Neural progenitor cell (in vitro differentiated cells): ENCODE measurements at regions not wholly inside any gene's neighbourhood (a gene's known extent, or its start where the extent isn't known, plus 50 kb on each side); places are given as distances from the start of the nearest gene placed in this dataset.
"Not testable (repeated sequence)": the region's sequence is repeated elsewhere in the genome, so short reads cannot be mapped to it uniquely, and the experiment has no call there.

Source experiments
- DNase-seq: peaks from one replicate; pipeline ENCODE4 v3.0.0-alpha.2; 2016; ENCODE audit warnings: low spot score
- H2AFZ ChIP-seq: fragments of 200-600 bp; sonication (generic); replicated peaks from 2 replicates; pipeline ENCODE4 v1.6.1; 2016; ENCODE audit warnings: antibody characterized with exemption
- H3F3A ChIP-seq: fragments of 200-600 bp; sonication (generic); 2 replicates; pipeline ENCODE4 v1.6.1; 2016; ENCODE audit warnings: antibody characterized with exemption, low read depth
- H3K27ac ChIP-seq: fragments of 200-600 bp; sonication (generic); 2 replicates; pipeline ENCODE4 v1.5.1; 2016; ENCODE audit warnings: mild to moderate bottlenecking
- H3K27me3 ChIP-seq: fragments of 200-600 bp; sonication (generic); 2 replicates; pipeline ENCODE4 v1.6.1; 2016; ENCODE audit warnings: mild to moderate bottlenecking, moderate library complexity
- H3K36me3 ChIP-seq: fragments of 200-600 bp; sonication (generic); 2 replicates; pipeline ENCODE4 v1.5.1; 2016
- H3K4me1 ChIP-seq: fragments of 200-600 bp; sonication (generic); 2 replicates; pipeline ENCODE4 v1.6.1; 2016; ENCODE audit warnings: mixed run types
- H3K4me2 ChIP-seq: fragments of 200-600 bp; sonication (generic); 2 replicates; pipeline ENCODE4 v1.6.1; 2016
- H3K4me3 ChIP-seq: fragments of 200-600 bp; sonication (generic); 2 replicates; pipeline ENCODE4 v1.5.1; 2016
- H3K79me2 ChIP-seq: fragments of 200-600 bp; sonication (generic); 2 replicates; pipeline ENCODE4 v1.6.1; 2016; ENCODE audit warnings: low read depth
- H3K9ac ChIP-seq: fragments of 200-600 bp; sonication (generic); 2 replicates; pipeline ENCODE4 v1.6.1; 2016
- H3K9me3 ChIP-seq: fragments of 200-600 bp; sonication (generic); 2 replicates; pipeline ENCODE4 v1.5.1; 2016; ENCODE audit warnings: low read depth
- H4K20me1 ChIP-seq: fragments of 200-600 bp; sonication (generic); 2 replicates; pipeline ENCODE4 v1.6.1; 2016; ENCODE audit warnings: low read depth
- H3K27ac Mint-ChIP-seq: 3 replicates; pipeline ENCODE4 v1.8.0; 2021; ENCODE audit warnings: mixed read lengths
- H3K27me3 Mint-ChIP-seq: 2 replicates; pipeline ENCODE4 v1.8.0; 2022; ENCODE audit warnings: low read depth, mild to moderate bottlenecking, inconsistent platforms, moderate library complexity, mixed read lengths; ENCODE audit not compliant: insufficient read depth
- H3K36me3 Mint-ChIP-seq: 3 replicates; pipeline ENCODE4 v1.8.0; 2021; ENCODE audit warnings: mixed read lengths
- H3K4me1 Mint-ChIP-seq: 3 replicates; pipeline ENCODE4 v1.8.0; 2021; ENCODE audit warnings: mixed read lengths
- H3K4me3 Mint-ChIP-seq: 3 replicates; pipeline ENCODE4 v1.8.0; 2021; ENCODE audit warnings: mild to moderate bottlenecking, moderate library complexity, mixed read lengths
- H3K9me3 Mint-ChIP-seq: 3 replicates; pipeline ENCODE4 v1.8.0; 2020; ENCODE audit warnings: mixed read lengths
- CTCF ChIP-seq: fragments of 200-600 bp; sonication (generic); IDR thresholded peaks from 2 replicates; pipeline ENCODE4 v1.5.1; 2017; ENCODE audit warnings: antibody characterized with exemption, mild to moderate bottlenecking
- EZH2 ChIP-seq: fragments of 200-600 bp; sonication (generic); IDR thresholded peaks from 2 replicates; pipeline ENCODE4 v1.6.1; 2017; ENCODE audit warnings: antibody characterized with exemption, mild to moderate bottlenecking, moderate library complexity
- EZH2phosphoT487 ChIP-seq: fragments of 200-600 bp; sonication (generic); IDR thresholded peaks from 2 replicates; pipeline ENCODE4 v1.6.1; 2017; ENCODE audit warnings: antibody characterized with exemption

GRCh38 chr15:75114796-75115195 is 86.9 kb upstream of the C15orf39 start:
- no peaks in the 10 kb centered on the region for H3K4me1 Mint-ChIP-seq
- Histone ChIP-seq H3K36me3 (no peaks in the 10 kb centered on the region), H3K79me2 (no peaks in the 10 kb centered on the region), H3K27ac (no peak overlapping the region), H3F3A (no peaks in the 10 kb centered on the region), H4K20me1 (no peaks in the 10 kb centered on the region), H2AFZ (no peak overlapping the region), H3K27me3 (no peaks in the 10 kb centered on the region), H3K4me2 (no peak overlapping the region), H3K4me1 (no peaks in the 10 kb centered on the region), H3K9me3 (peaks cover 6% of the 10 kb centered on the region), H3K4me3 (no peak overlapping the region), H3K9ac (no peak overlapping the region)
- H3K4me3 Mint-ChIP-seq: no peak overlapping the region
- DNase-seq: no peak
- TF ChIP-seq CTCF (no peak), EZH2 (no peak), EZH2phosphoT487 (no peak)
- H3K27me3 Mint-ChIP-seq: peaks cover 2% of the 10 kb centered on the region
- no peak overlapping the region for H3K27ac Mint-ChIP-seq
- H3K36me3 Mint-ChIP-seq: peaks cover 14% of the 10 kb centered on the region
- peaks cover 19% of the 10 kb centered on the region for H3K9me3 Mint-ChIP-seq

- not testable (repeated sequence) for H3K27ac ChIP-seq, H3K27ac Mint-ChIP-seq, DNase-seq, H4K20me1 ChIP-seq, H3K4me2 ChIP-seq, H3K9ac ChIP-seq, H3K9me3 ChIP-seq, H3K27me3 ChIP-seq, H3K79me2 ChIP-seq, H3K4me1 Mint-ChIP-seq, H3K36me3 ChIP-seq, H3F3A ChIP-seq, H2AFZ ChIP-seq, H3K27me3 Mint-ChIP-seq, H3K4me1 ChIP-seq, H3K4me3 Mint-ChIP-seq, H3K4me3 ChIP-seq
- Mint-ChIP-seq H3K36me3 (peaks cover 14% of the 10 kb centered on the region), H3K9me3 (peaks cover 19% of the 10 kb centered on the region)
Observed at GRCh38 chr15:75115411-75115913, 86.2 kb upstream of the C15orf39 start.

- H3K27me3 Mint-ChIP-seq, H3K4me2 ChIP-seq, H3K36me3 ChIP-seq, H3K9ac ChIP-seq, H3K27ac ChIP-seq, H3K4me3 Mint-ChIP-seq, H3K27me3 ChIP-seq, H3K4me1 Mint-ChIP-seq, H3K27ac Mint-ChIP-seq, H3F3A ChIP-seq, H3K4me1 ChIP-seq, DNase-seq, H4K20me1 ChIP-seq, H3K79me2 ChIP-seq, H2AFZ ChIP-seq, H3K4me3 ChIP-seq, H3K9me3 ChIP-seq: not testable (repeated sequence)
- peaks cover 21% of the 10 kb centered on the region for H3K9me3 Mint-ChIP-seq
- H3K36me3 Mint-ChIP-seq: peaks cover 16% of the 10 kb centered on the region
Observed at GRCh38 chr15:75116143-75116542, 85.5 kb upstream of the C15orf39 start.

GRCh38 chr15:75117993-75118392 is 83.7 kb upstream of the C15orf39 start:
- no peak for DNase-seq

GRCh38 chr15:75119312-75119711 is 82.4 kb upstream of the C15orf39 start:
- not testable (repeated sequence) for H3K79me2 ChIP-seq, H3K4me3 ChIP-seq, H3K4me1 ChIP-seq, H3K4me3 Mint-ChIP-seq, H3K27me3 ChIP-seq, H3K4me1 Mint-ChIP-seq, H2AFZ ChIP-seq, H3K9me3 ChIP-seq, H4K20me1 ChIP-seq, H3K4me2 ChIP-seq, H3K27ac Mint-ChIP-seq, H3K9ac ChIP-seq, DNase-seq, H3K27ac ChIP-seq, H3K27me3 Mint-ChIP-seq, H3K36me3 Mint-ChIP-seq, H3K36me3 ChIP-seq
- H3F3A ChIP-seq: peaks cover 15% of the 10 kb centered on the region
- peaks cover 15% of the 10 kb centered on the region for H3K9me3 Mint-ChIP-seq

More at GRCh38 chr15:75117993-75118392, 83.7 kb upstream of the C15orf39 start:
- Histone ChIP-seq H3K9me3 (peaks cover 6% of the 10 kb centered on the region), H3K4me2 (no peak overlapping the region), H3K36me3 (no peaks in the 10 kb centered on the region), H3K79me2 (no peaks in the 10 kb centered on the region), H2AFZ (no peak overlapping the region), H4K20me1 (no peaks in the 10 kb centered on the region), H3K4me3 (no peak overlapping the region), H3K9ac (no peak overlapping the region), H3F3A (peaks cover 8% of the 10 kb centered on the region), H3K27ac (no peak overlapping the region), H3K27me3 (no peaks in the 10 kb centered on the region), H3K4me1 (no peaks in the 10 kb centered on the region)
- Mint-ChIP-seq H3K4me1 (peaks cover 2% of the 10 kb centered on the region), H3K27ac (no peak overlapping the region), H3K9me3 (peaks cover 21% of the 10 kb centered on the region), H3K27me3 (peaks cover 2% of the 10 kb centered on the region), H3K4me3 (no peak overlapping the region), H3K36me3 (peaks cover 11% of the 10 kb centered on the region)
- TF ChIP-seq EZH2: no peak
- no peak for TF ChIP-seq EZH2phosphoT487
- no peak for TF ChIP-seq CTCF
